PC-9 (cell line): ENCODE measurements at regions not wholly inside any gene's neighbourhood (a gene's known extent, or its start where the extent isn't known, plus 50 kb on each side); places are given as distances from the start of the nearest gene placed in this dataset.

ENCODE experiments used
- BruUV-seq: library from RNA; stranded (reverse); fragments of 400-500 nt; replicated peaks from 2 replicates; lab custom pipeline; 2021; lab: Mats Ljungman, UMichigan
- CTCF ChIA-PET: fragments of 300-600 bp; sonication (Branson Sonifier 250); formaldehyde crosslinking; loops from one replicate; lab custom pipeline; 2022; ENCODE audit warnings: antibody characterized with exemption; lab: Charles Lee
- POLR2A ChIA-PET: fragments of 300-600 bp; sonication (Branson Sonifier 250); formaldehyde crosslinking; loops from one replicate; lab custom pipeline; 2022; ENCODE audit warnings: antibody characterized with exemption; ENCODE audit not compliant: unreplicated experiment; lab: Charles Lee
- DNase-seq, 2 experiments: peaks; one replicate each; pipeline versions ENCODE4 v3.0.0 to v3.0.0-alpha.2; 2015 to 2022; ENCODE audit warnings: mixed read lengths in 1 of 2
- H2AFZ ChIP-seq: fragments of 200-600 bp; sonication (generic); 2 replicates; pipeline ENCODE4 v1.8.1; 2017; ENCODE audit warnings: antibody characterized with exemption
- H3F3A ChIP-seq: fragments of 200-600 bp; sonication (generic); 2 replicates; pipeline ENCODE4 v1.8.1; 2017; ENCODE audit warnings: antibody characterized with exemption, mild to moderate bottlenecking, low read depth; ENCODE audit not compliant: insufficient read depth
- H3K27ac ChIP-seq: fragments of 200-600 bp; sonication (generic); 2 replicates; pipeline ENCODE4 v1.6.1; 2016; ENCODE audit warnings: mixed run types
- H3K27me3 ChIP-seq: fragments of 200-600 bp; sonication (generic); 2 replicates; pipeline ENCODE4 v1.6.1; 2016; ENCODE audit warnings: low read depth, mixed run types; ENCODE audit not compliant: insufficient read depth
- H3K36me3 ChIP-seq: fragments of 200-600 bp; sonication (generic); 2 replicates; pipeline ENCODE4 v1.6.1; 2016; ENCODE audit warnings: low read depth, mixed run types
- H3K4me1 ChIP-seq: fragments of 200-600 bp; sonication (generic); replicated peaks from 2 replicates; pipeline ENCODE4 v1.6.1; 2016; ENCODE audit warnings: mixed run types; ENCODE audit not compliant: insufficient read depth
- H3K4me2 ChIP-seq: fragments of 200-600 bp; sonication (generic); 2 replicates; pipeline ENCODE4 v1.6.1; 2017; ENCODE audit warnings: mixed run types
- H3K4me3 ChIP-seq: fragments of 200-600 bp; sonication (generic); 2 replicates; pipeline ENCODE4 v1.6.1; 2016; ENCODE audit warnings: mixed run types
- H3K79me2 ChIP-seq: fragments of 200-600 bp; sonication (generic); 2 replicates; pipeline ENCODE4 v1.6.1; 2017; ENCODE audit warnings: low read depth, mixed run types
- H3K9me2 ChIP-seq: fragments of 200-600 bp; sonication (generic); 2 replicates; pipeline ENCODE4 v1.8.1; 2017; ENCODE audit warnings: mild to moderate bottlenecking; ENCODE audit not compliant: insufficient read depth
- H3K9me3 ChIP-seq: fragments of 200-600 bp; sonication (generic); 2 replicates; pipeline ENCODE4 v1.8.1; 2016; ENCODE audit warnings: low read depth; ENCODE audit not compliant: insufficient read depth
- H4K20me1 ChIP-seq: fragments of 200-600 bp; sonication (generic); 2 replicates; pipeline ENCODE4 v1.8.1; 2017; ENCODE audit not compliant: insufficient read depth
- CTCF ChIP-seq: fragments of 200-600 bp; sonication (generic); conservative IDR thresholded peaks from 2 replicates; pipeline ENCODE4 v1.6.1; 2017; ENCODE audit warnings: mixed run types, antibody characterized with exemption, mild to moderate bottlenecking, moderate library complexity
- EZH2 ChIP-seq: fragments of 200-600 bp; sonication (generic); IDR thresholded peaks from 2 replicates; pipeline ENCODE4 v1.8.0; 2017; ENCODE audit warnings: antibody characterized with exemption, low read depth
- intact Hi-C: fragments of 100-400 bp; cut with micrococcal nuclease; formaldehyde crosslinking; loops from one replicate; pipeline ENCODE4 v1.10.0; 2022; ENCODE audit not compliant: unreplicated experiment

GRCh38 chr21:19326531-19327319 lies 923.1 kb upstream of the TMPRSS15 start:
- no peaks in the 10 kb centered on the region for H3K4me1 ChIP-seq
- H3K4me2 ChIP-seq = no peak overlapping the region
- no peak overlapping the region for H2AFZ ChIP-seq
- no peaks in the 10 kb centered on the region for H3F3A ChIP-seq
- no peaks in the 10 kb centered on the region for H3K9me2 ChIP-seq
- H3K27me3 ChIP-seq = no peaks in the 10 kb centered on the region
- CTCF ChIA-PET = no interaction called here
- no peak for TF ChIP-seq EZH2
- TF ChIP-seq CTCF = no peak
- no TSS peak for BruUV-seq
- no peak overlapping the region for H3K27ac ChIP-seq
- H4K20me1 ChIP-seq = no peaks in the 10 kb centered on the region
- no peak for DNase-seq
- no peaks in the 10 kb centered on the region for H3K79me2 ChIP-seq
- no peak overlapping the region for H3K4me3 ChIP-seq
- H3K36me3 ChIP-seq = no peaks in the 10 kb centered on the region
- POLR2A ChIA-PET = no interaction called here
- no peaks in the 10 kb centered on the region for H3K9me3 ChIP-seq
- intact Hi-C loops = no loop called here

GRCh38 chr21:19328954-19329353 lies 925.4 kb upstream of the TMPRSS15 start:
- intact Hi-C loops = no loop called here
- H3F3A ChIP-seq = no peaks in the 10 kb centered on the region
- H3K4me2 ChIP-seq = no peak overlapping the region
- no peak overlapping the region for H3K4me3 ChIP-seq
- TF ChIP-seq CTCF = no peak
- TF ChIP-seq EZH2 = no peak
- no peak for DNase-seq
- no peaks in the 10 kb centered on the region for H4K20me1 ChIP-seq
- H3K36me3 ChIP-seq = no peaks in the 10 kb centered on the region
- H3K27me3 ChIP-seq = no peaks in the 10 kb centered on the region
- H3K79me2 ChIP-seq = no peaks in the 10 kb centered on the region
- H3K27ac ChIP-seq = no peak overlapping the region
- H3K4me1 ChIP-seq = no peaks in the 10 kb centered on the region
- BruUV-seq = no TSS peak
- H2AFZ ChIP-seq = no peak overlapping the region
- ChIA-PET POLR2A (no interaction called here), CTCF (no interaction called here)
- H3K9me2 ChIP-seq = no peaks in the 10 kb centered on the region
- no peaks in the 10 kb centered on the region for H3K9me3 ChIP-seq

- Histone ChIP-seq H3K4me3 (no peak overlapping the region), H3K4me2 (no peak overlapping the region), H3K9me2 (no peaks in the 10 kb centered on the region), H3K9me3 (no peaks in the 10 kb centered on the region), H3K4me1 (no peaks in the 10 kb centered on the region), H4K20me1 (no peaks in the 10 kb centered on the region), H3K27me3 (no peaks in the 10 kb centered on the region), H3K79me2 (no peaks in the 10 kb centered on the region), H3K27ac (no peak overlapping the region), H2AFZ (no peak overlapping the region), H3F3A (no peaks in the 10 kb centered on the region), H3K36me3 (no peaks in the 10 kb centered on the region)
- no TSS peak for BruUV-seq
- TF ChIP-seq EZH2 (no peak), CTCF (no peak)
- ChIA-PET CTCF (no interaction called here), POLR2A (no interaction called here)
- intact Hi-C loops = no loop called here
- no peak for DNase-seq
Measured at GRCh38 chr21:19340303-19340702, 936.7 kb upstream of the TMPRSS15 start.
